ENCODE measurements at regions not wholly inside any gene's neighbourhood (a gene's known extent, or its start where the extent isn't known, plus 50 kb on each side); places are given as distances from the start of the nearest gene placed in this dataset.

DNA sequence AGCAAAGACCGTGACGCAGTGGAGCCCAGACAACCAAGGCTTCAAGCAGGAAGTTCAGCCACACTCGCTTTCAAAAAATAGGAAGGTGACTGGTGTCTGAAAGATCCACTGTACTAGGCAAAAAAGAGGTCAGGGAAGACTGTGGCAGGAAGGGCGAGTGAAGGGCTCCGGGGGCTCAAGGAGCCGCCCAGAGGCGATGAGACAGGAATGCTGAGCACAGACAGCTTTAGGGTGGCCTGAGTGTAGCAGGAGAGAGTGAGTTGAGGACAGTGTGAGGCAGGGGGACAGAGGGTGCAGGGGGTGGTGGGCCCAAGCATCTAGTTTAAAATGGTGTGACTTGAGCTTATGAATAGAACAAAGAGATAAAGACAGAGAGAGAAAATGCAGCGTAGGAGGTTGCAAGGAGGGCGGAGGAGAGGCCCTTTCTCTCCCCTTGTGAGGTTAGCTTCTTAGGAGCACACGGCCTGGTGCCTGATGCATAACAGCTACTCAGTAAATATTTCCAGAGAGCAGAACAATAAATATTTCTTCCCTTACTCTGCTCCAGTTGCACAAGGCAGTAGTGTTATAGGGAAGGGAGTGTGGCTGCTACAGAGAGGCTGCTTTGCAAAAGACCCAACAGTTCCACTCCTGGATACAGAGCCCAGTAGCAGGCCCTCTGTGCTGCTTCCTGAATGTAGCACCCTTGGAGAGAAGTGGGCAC is 789.7 kb upstream of the RAB6C start:
- H3K9me3 ChIP-seq (ENCODE audit: low read depth, low read length): no peaks in the 10 kb centered on the region
- H3K4me2 ChIP-seq (ENCODE audit: insufficient read depth, low read length): no peak overlapping the region
- no peak overlapping the region for H2AFZ ChIP-seq (ENCODE audit: low read length)
- no peaks in the 10 kb centered on the region for H3K27me3 ChIP-seq (ENCODE audit: insufficient read depth, low read length)
- no peaks in the 10 kb centered on the region for H4K20me1 ChIP-seq (ENCODE audit: insufficient read depth, low read length)
- no peak overlapping the region for H3K4me3 ChIP-seq (ENCODE audit: insufficient read depth, low read length)
- no peak overlapping the region for H3K27ac ChIP-seq (ENCODE audit: low read depth, low read length)
- no peaks in the 10 kb centered on the region for H3K4me1 ChIP-seq (ENCODE audit: insufficient read depth, low read length)
- H3K36me3 ChIP-seq (ENCODE audit: insufficient read depth, low read length): no peaks in the 10 kb centered on the region
- DNase-seq (ENCODE audit: insufficient read length, low spot score, missing footprints): no peak
- TF ChIP-seq, protein P1, sequence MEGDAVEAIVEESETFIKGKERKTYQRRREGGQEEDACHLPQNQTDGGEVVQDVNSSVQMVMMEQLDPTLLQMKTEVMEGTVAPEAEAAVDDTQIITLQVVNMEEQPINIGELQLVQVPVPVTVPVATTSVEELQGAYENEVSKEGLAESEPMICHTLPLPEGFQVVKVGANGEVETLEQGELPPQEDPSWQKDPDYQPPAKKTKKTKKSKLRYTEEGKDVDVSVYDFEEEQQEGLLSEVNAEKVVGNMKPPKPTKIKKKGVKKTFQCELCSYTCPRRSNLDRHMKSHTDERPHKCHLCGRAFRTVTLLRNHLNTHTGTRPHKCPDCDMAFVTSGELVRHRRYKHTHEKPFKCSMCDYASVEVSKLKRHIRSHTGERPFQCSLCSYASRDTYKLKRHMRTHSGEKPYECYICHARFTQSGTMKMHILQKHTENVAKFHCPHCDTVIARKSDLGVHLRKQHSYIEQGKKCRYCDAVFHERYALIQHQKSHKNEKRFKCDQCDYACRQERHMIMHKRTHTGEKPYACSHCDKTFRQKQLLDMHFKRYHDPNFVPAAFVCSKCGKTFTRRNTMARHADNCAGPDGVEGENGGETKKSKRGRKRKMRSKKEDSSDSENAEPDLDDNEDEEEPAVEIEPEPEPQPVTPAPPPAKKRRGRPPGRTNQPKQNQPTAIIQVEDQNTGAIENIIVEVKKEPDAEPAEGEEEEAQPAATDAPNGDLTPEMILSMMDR (IDR thresholded peaks at IDR 0.05; ENCODE audit: extremely low read depth, low read depth, low read length): no peak
- H3K79me2 ChIP-seq (ENCODE audit: insufficient read depth, low read length): no peaks in the 10 kb centered on the region

DNA sequence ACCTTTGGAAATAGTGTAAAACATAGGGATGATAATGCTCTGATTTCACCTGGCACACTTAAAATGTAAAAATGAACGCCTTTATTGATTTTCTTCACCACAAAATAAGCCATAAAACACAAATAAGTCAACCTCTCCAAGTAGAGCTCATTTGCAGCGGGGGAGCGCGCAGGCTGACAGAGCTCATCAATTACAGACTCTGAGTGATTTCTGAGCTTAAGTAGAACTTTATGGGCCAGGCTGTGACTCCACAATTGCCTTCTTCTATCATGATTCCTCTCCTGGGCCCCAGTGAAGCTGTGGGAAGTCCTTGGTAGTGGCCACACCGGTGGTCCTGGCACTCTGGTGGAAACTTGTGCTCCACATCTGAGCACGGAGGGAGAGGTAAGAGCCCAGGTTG is 789.0 kb upstream of the RAB6C start:
- H3K9me3 ChIP-seq (ENCODE audit: low read depth, low read length): no peaks in the 10 kb centered on the region
- no peaks in the 10 kb centered on the region for H3K27me3 ChIP-seq (ENCODE audit: insufficient read depth, low read length)
- H3K79me2 ChIP-seq (ENCODE audit: insufficient read depth, low read length): no peaks in the 10 kb centered on the region
- H3K4me3 ChIP-seq (ENCODE audit: insufficient read depth, low read length): no peak overlapping the region
- H4K20me1 ChIP-seq (ENCODE audit: insufficient read depth, low read length): no peaks in the 10 kb centered on the region
- H3K36me3 ChIP-seq (ENCODE audit: insufficient read depth, low read length): no peaks in the 10 kb centered on the region
- no peak for DNase-seq (ENCODE audit: insufficient read length, low spot score, missing footprints)
- H2AFZ ChIP-seq (ENCODE audit: low read length): no peak overlapping the region
- H3K27ac ChIP-seq (ENCODE audit: low read depth, low read length): no peak overlapping the region
- H3K4me2 ChIP-seq (ENCODE audit: insufficient read depth, low read length): no peak overlapping the region
- TF ChIP-seq, protein P1 (IDR thresholded peaks at IDR 0.05; ENCODE audit: extremely low read depth, low read depth, low read length): no peak
- H3K4me1 ChIP-seq (ENCODE audit: insufficient read depth, low read length): no peaks in the 10 kb centered on the region

DNA sequence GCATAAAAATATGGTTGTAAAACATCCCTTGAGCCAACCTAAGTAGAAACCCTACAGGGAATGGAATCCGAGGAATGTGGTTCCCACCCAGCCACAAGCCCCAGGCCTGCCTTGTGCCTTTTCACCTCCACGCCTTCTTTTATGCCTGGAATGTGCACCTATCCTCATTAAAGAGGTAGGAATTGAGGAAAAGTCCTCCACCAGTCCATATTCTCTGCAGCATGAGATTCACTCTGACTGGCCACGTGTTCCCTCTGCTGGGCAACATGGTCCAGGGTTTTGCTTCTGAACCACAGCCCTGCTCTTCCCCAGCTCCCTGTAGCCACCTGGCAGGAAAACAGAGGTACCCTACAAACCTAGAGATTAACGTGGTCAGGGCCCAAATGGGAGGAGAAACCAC is 787.9 kb upstream of the RAB6C start:
- no peaks in the 10 kb centered on the region for H3K79me2 ChIP-seq (ENCODE audit: insufficient read depth, low read length)
- no peaks in the 10 kb centered on the region for H3K27me3 ChIP-seq (ENCODE audit: insufficient read depth, low read length)
- TF ChIP-seq, protein P1 (IDR thresholded peaks at IDR 0.05; ENCODE audit: extremely low read depth, low read depth, low read length): no peak
- no peaks in the 10 kb centered on the region for H3K36me3 ChIP-seq (ENCODE audit: insufficient read depth, low read length)
- no peak overlapping the region for H3K4me3 ChIP-seq (ENCODE audit: insufficient read depth, low read length)
- no peaks in the 10 kb centered on the region for H3K9me3 ChIP-seq (ENCODE audit: low read depth, low read length)
- no peaks in the 10 kb centered on the region for H3K4me1 ChIP-seq (ENCODE audit: insufficient read depth, low read length)
- H4K20me1 ChIP-seq (ENCODE audit: insufficient read depth, low read length): no peaks in the 10 kb centered on the region
- H3K27ac ChIP-seq (ENCODE audit: low read depth, low read length): no peak overlapping the region
- no peak overlapping the region for H2AFZ ChIP-seq (ENCODE audit: low read length)
- DNase-seq (ENCODE audit: insufficient read length, low spot score, missing footprints): no peak
- H3K4me2 ChIP-seq (ENCODE audit: insufficient read depth, low read length): no peak overlapping the region

DNA sequence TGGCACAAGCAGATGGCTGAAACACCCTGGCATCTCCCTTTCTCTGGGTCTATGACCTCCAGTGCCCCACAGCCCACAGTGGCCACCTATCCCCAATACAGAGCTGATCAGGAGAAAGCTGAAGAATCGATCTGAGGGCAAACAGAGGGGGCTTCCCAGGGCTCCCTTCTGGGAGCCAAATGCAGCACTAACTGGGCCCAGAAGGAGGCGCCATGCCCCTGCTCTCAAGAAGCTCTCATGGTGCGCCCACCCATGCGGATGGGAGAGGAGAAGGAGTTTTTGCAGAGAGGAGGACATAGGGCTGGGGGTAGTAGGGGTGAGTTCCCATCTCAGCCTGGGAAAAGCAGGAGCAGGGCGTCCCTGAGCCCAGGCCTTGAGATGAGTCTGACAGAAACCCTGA is 787.3 kb upstream of the RAB6C start:
- Histone ChIP-seq H2AFZ (ENCODE audit: low read length) (no peak overlapping the region), H3K4me2 (ENCODE audit: insufficient read depth, low read length) (no peak overlapping the region), H4K20me1 (ENCODE audit: insufficient read depth, low read length) (no peaks in the 10 kb centered on the region), H3K36me3 (ENCODE audit: insufficient read depth, low read length) (no peaks in the 10 kb centered on the region), H3K4me3 (ENCODE audit: insufficient read depth, low read length) (no peak overlapping the region), H3K9me3 (ENCODE audit: low read depth, low read length) (no peaks in the 10 kb centered on the region), H3K27me3 (ENCODE audit: insufficient read depth, low read length) (no peaks in the 10 kb centered on the region), H3K27ac (ENCODE audit: low read depth, low read length) (no peak overlapping the region), H3K4me1 (ENCODE audit: insufficient read depth, low read length) (no peaks in the 10 kb centered on the region), H3K79me2 (ENCODE audit: insufficient read depth, low read length) (no peaks in the 10 kb centered on the region)
- TF ChIP-seq, protein P1 (IDR thresholded peaks at IDR 0.05; ENCODE audit: extremely low read depth, low read depth, low read length): no peak
- no peak for DNase-seq (ENCODE audit: insufficient read length, low spot score, missing footprints)
